ENCODE measurements at regions not wholly inside any gene's neighbourhood (a gene's known extent, or its start where the extent isn't known, plus 50 kb on each side); places are given as distances from the start of the nearest gene placed in this dataset.

GRCh38 chr11:116129456-116129855 lies 625.2 kb upstream of the CADM1 start:
- DNase-seq (ENCODE audit: low read depth), result no peak
- H3K4me3 ChIP-seq (ENCODE audit: low read depth, low read length), result no peak overlapping the region
- no peak for TF ChIP-seq CTCF (IDR thresholded peaks at IDR 0.05; ENCODE audit: insufficient read depth, low read depth, low read length)

- DNase-seq (ENCODE audit: low read depth), result no peak
- no peak overlapping the region for H3K4me3 ChIP-seq (ENCODE audit: low read depth, low read length)
- TF ChIP-seq CTCF (IDR thresholded peaks at IDR 0.05; ENCODE audit: insufficient read depth, low read depth, low read length), result no peak
Observed at GRCh38 chr11:116126562-116126961, 622.3 kb upstream of the CADM1 start.

GRCh38 chr11:116124922-116125714 lies 620.9 kb upstream of the CADM1 start:
- DNase-seq (ENCODE audit: low read depth), result no peak
- no peak overlapping the region for H3K4me3 ChIP-seq (ENCODE audit: low read depth, low read length)
- no peak for TF ChIP-seq CTCF (IDR thresholded peaks at IDR 0.05; ENCODE audit: insufficient read depth, low read depth, low read length)

GRCh38 chr11:116123739-116124138 lies 619.5 kb upstream of the CADM1 start:
- DNase-seq (ENCODE audit: low read depth), result no peak
- TF ChIP-seq CTCF (IDR thresholded peaks at IDR 0.05; ENCODE audit: insufficient read depth, low read depth, low read length), result no peak
- H3K4me3 ChIP-seq (ENCODE audit: low read depth, low read length), result no peak overlapping the region

GRCh38 chr11:116122697-116123472 lies 618.7 kb upstream of the CADM1 start:
- H3K4me3 ChIP-seq (ENCODE audit: low read depth, low read length), result no peak overlapping the region
- no peak for TF ChIP-seq CTCF (IDR thresholded peaks at IDR 0.05; ENCODE audit: insufficient read depth, low read depth, low read length)
- no peak for DNase-seq (ENCODE audit: low read depth)

- no peak for DNase-seq (ENCODE audit: low read depth)
- H3K4me3 ChIP-seq (ENCODE audit: low read depth, low read length), result no peak overlapping the region
- no peak for TF ChIP-seq CTCF (IDR thresholded peaks at IDR 0.05; ENCODE audit: insufficient read depth, low read depth, low read length)
Observed at GRCh38 chr11:116119158-116119557, 614.9 kb upstream of the CADM1 start.
